OCI-LY3 (cell line): ENCODE measurements at regions not wholly inside any gene's neighbourhood (a gene's known extent, or its start where the extent isn't known, plus 50 kb on each side); places are given as distances from the start of the nearest gene placed in this dataset.

Source experiments
- EZH2phosphoT487 ChIP-seq: fragments of 200-600 bp; shearing (Covaris generic); IDR thresholded peaks from 2 replicates; pipeline ENCODE4 v1.6.1; 2018; ENCODE audit warnings: antibody characterized with exemption, mixed run types, low read depth
- TF ChIP-seq, protein P1 (sequence below): fragments of 200-600, 300-600 bp; sonication (generic); IDR thresholded peaks from 2 replicates; pipeline ENCODE4 v1.5.1; 2014; ENCODE audit warnings: antibody characterized with exemption, low read length, low read depth

DNA sequence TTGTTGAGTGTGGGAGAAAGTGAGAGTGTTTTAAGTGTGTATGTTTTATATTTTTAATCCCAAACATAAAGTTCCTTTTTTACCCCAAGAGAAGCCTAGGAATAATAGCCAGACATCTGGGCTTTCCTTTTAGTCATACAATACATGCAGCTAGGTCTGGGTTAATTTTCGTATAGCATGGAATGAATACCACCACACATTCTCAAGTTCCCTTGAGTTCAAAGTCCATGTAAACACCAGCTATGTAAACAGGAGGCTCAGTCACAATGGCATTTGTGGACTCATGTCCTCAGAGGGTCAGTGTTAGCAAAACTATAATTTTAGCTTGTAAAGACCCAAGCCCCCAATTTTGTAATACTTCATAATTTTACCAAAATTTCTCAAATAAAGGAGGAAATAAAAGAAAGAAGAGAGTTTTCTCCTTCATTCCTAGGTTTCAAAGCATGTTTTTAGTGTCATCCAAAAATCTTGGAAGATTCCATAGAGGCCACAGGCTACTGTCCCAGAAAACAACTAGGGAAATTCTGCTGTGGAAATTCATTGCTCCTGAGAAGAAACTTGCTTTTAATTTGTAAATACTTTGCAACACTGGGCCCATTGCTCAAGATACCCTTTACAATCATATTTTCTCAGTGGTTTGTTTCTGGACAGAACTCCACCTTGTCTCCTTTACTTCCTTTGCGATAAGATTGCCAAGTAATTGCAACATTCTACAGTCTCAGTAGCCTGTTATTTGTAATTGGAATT is 671.2 kb downstream of the COL12A1 start:
- no peak for TF ChIP-seq EZH2phosphoT487
- TF ChIP-seq, protein P1, sequence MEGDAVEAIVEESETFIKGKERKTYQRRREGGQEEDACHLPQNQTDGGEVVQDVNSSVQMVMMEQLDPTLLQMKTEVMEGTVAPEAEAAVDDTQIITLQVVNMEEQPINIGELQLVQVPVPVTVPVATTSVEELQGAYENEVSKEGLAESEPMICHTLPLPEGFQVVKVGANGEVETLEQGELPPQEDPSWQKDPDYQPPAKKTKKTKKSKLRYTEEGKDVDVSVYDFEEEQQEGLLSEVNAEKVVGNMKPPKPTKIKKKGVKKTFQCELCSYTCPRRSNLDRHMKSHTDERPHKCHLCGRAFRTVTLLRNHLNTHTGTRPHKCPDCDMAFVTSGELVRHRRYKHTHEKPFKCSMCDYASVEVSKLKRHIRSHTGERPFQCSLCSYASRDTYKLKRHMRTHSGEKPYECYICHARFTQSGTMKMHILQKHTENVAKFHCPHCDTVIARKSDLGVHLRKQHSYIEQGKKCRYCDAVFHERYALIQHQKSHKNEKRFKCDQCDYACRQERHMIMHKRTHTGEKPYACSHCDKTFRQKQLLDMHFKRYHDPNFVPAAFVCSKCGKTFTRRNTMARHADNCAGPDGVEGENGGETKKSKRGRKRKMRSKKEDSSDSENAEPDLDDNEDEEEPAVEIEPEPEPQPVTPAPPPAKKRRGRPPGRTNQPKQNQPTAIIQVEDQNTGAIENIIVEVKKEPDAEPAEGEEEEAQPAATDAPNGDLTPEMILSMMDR, result no peak
